Stimulated activated CD4-positive, alpha-beta T cell treated with anti-CD3 and anti-CD28 coated beads, Interleukin-4, amount 100 ng/mL, for 1 hour (primary cell): ENCODE measurements at regions not wholly inside any gene's neighbourhood (a gene's known extent, or its start where the extent isn't known, plus 50 kb on each side); places are given as distances from the start of the nearest gene placed in this dataset.

Experiments used
- DNase-seq: peaks from one replicate; pipeline ENCODE4 v3.0.0-alpha.2; 2020

- no peak for DNase-seq
Measured at GRCh38 chr5:103617090-103617489, 54.5 kb upstream of the NUDT12 start.

GRCh38 chr5:103612545-103612944 lies 50.0 kb upstream of the NUDT12 start:
- DNase-seq: no peak
